NT2/D1 (cell line): ENCODE measurements at regions not wholly inside any gene's neighbourhood (a gene's known extent, or its start where the extent isn't known, plus 50 kb on each side); places are given as distances from the start of the nearest gene placed in this dataset.

Experiments used
- YY1 ChIP-seq: IDR thresholded peaks from 2 replicates; pipeline ENCODE4 v1.6.1; 2011; ENCODE audit not compliant: insufficient read length, insufficient read depth
- ZNF274 ChIP-seq: IDR thresholded peaks from 2 replicates; pipeline ENCODE4 v1.6.1; 2011; ENCODE audit warnings: mild to moderate bottlenecking, low read depth, low read length

GRCh38 chrX:45601052-45601451 is 400.4 kb upstream of the DIPK2B start:
- TF ChIP-seq ZNF274, result no peak
- no peak for TF ChIP-seq YY1
